CD4-positive, CD25-positive, alpha-beta regulatory T cell (primary cell): ENCODE measurements at regions not wholly inside any gene's neighbourhood (a gene's known extent, or its start where the extent isn't known, plus 50 kb on each side); places are given as distances from the start of the nearest gene placed in this dataset.

Experiments used
- ATAC-seq, 2 donors: fragments of 150-1000 bp; cut with Tn5 transposase; one replicate each; pipeline ENCODE4 v1.10.0; 2021; ENCODE audit warnings: low read depth in 2 of 2, moderate number of reproducible peaks in 2 of 2, moderate library complexity in 1 of 2
- DNase-seq, 3 donors: peaks; one replicate each; pipeline versions ENCODE4 v3.0.0 to v3.0.0-alpha.2; 2012 to 2022; ENCODE audit warnings: mixed read lengths in 1 of 3
- H3K27ac ChIP-seq: one replicate; pipeline ENCODE4 v1.7.0; 2013; ENCODE audit warnings: mild to moderate bottlenecking, low read length; ENCODE audit not compliant: insufficient read depth, poor library complexity, severe bottlenecking
- H3K27me3 ChIP-seq: one replicate; pipeline ENCODE4 v1.7.0; 2013; ENCODE audit warnings: low read length; ENCODE audit not compliant: control insufficient read depth, insufficient read depth
- H3K36me3 ChIP-seq: one replicate; pipeline ENCODE4 v1.7.0; 2013; ENCODE audit warnings: mild to moderate bottlenecking, low read length, moderate library complexity; ENCODE audit not compliant: control insufficient read depth, insufficient read depth
- H3K4me1 ChIP-seq: 2 replicates; pipeline ENCODE4 v1.7.0; 2013; ENCODE audit warnings: mild to moderate bottlenecking, low read length; ENCODE audit not compliant: insufficient read depth, control insufficient read depth, poor library complexity, severe bottlenecking
- H3K4me3 ChIP-seq: one replicate; pipeline ENCODE4 v1.7.0; 2013; ENCODE audit warnings: low read depth, mild to moderate bottlenecking, low read length, moderate library complexity
- H3K9me3 ChIP-seq, 2 experiments: 1 replicate in 1 of 2; 2 replicates in 1 of 2; pipeline ENCODE4 v1.7.0; 2013; ENCODE audit warnings: low read length in 2 of 2, mild to moderate bottlenecking in 1 of 2, moderate library complexity in 1 of 2; ENCODE audit not compliant: control insufficient read depth in 2 of 2
- H3K27ac Mint-ChIP-seq, 3 donors: one replicate each; pipeline ENCODE4 v1.8.0; 2020 to 2022; ENCODE audit warnings: mild to moderate bottlenecking in 3 of 3, mixed read lengths in 3 of 3, moderate library complexity in 2 of 3
- H3K27me3 Mint-ChIP-seq: one replicate; pipeline ENCODE4 v1.8.0; 2022; ENCODE audit warnings: mild to moderate bottlenecking, mixed read lengths
- H3K36me3 Mint-ChIP-seq: one replicate; pipeline ENCODE4 v1.8.0; 2020; ENCODE audit warnings: mixed read lengths
- H3K4me1 Mint-ChIP-seq, 4 donors: one replicate each; pipeline ENCODE4 v1.8.0; 2020 to 2022; ENCODE audit warnings: mixed read lengths in 4 of 4, mild to moderate bottlenecking in 1 of 4
- H3K4me3 Mint-ChIP-seq, 4 donors: one replicate each; pipeline ENCODE4 v1.8.0; 2020 to 2022; ENCODE audit warnings: mild to moderate bottlenecking in 4 of 4, mixed read lengths in 4 of 4, moderate library complexity in 3 of 4
- H3K9me3 Mint-ChIP-seq, 7 donors: one replicate each; pipeline ENCODE4 v1.8.0; 2020 to 2022; ENCODE audit warnings: mixed read lengths in 7 of 7, mild to moderate bottlenecking in 3 of 7, moderate library complexity in 2 of 7

DNA sequence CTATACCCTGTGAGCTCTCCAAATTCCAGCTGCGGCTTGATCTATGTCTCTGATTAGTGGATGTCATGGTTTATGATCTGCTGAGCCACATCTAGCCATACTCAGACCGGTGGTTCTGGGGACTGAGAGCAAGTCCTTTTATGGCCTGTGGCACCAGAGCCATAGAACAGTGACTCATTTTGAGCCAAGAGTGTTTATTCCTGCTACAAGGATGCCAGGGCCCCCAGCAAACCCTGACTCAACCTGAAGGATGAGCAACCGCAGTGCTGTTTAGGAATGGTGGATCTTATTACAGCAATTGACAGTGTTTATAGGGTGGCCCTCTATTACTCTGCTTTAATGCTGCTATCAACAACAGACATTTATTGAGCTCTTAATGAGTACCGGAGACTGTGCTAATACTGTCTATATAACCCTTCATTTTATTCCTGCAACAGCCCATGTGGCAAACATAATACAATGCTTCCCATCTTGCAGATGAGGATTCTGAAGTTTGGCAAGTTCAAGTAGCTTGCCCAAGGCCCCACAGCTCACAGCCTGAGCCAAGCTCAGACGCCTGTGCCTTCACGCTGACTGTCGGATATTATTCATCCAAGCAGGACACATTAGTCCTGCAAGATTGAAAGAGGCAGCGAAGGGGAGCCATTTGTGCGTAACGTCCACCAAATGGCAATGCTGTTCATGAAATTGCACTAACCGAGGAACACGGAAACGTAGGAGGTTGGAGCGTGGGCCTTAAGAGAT, 273.6 kb upstream of the PWP1 start:
- DNase-seq: no peak
- no peak overlapping the region for H3K4me3 ChIP-seq
- no peaks in the 10 kb centered on the region for H3K27me3 ChIP-seq
- Mint-ChIP-seq H3K9me3 (peaks cover 0 to 1% (median 0%) of the 10 kb centered on the region in 7 donors), H3K36me3 (peaks cover 11% of the 10 kb centered on the region), H3K4me1 (peaks cover 0 to 7% (median 0%) of the 10 kb centered on the region in 4 donors), H3K27ac (no peak overlapping the region), H3K27me3 (no peaks in the 10 kb centered on the region), H3K4me3 (no peak overlapping the region)
- H3K9me3 ChIP-seq: no peaks in the 10 kb centered on the region
- no peaks in the 10 kb centered on the region for H3K36me3 ChIP-seq
- no peaks in the 10 kb centered on the region for H3K4me1 ChIP-seq
- no peak overlapping the region for H3K27ac ChIP-seq
- ATAC-seq: no peak

DNA sequence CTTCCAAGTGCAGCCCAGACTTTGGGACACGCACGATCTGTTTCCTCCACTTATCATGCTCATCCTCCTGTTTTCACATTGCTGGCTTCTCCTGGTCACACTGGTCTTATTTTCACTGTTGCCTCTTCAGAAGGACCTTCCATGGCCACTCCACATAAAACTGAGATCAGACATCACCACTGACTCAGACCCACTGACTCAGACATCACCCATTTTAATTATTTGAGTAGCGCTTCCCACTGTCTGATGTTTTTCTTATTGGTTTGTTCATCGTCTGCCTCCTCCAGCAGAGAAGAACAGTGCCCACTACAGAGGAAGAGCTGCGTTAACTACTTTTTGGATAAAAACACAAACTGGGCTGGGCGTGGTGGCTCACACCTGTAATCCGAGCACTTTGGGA, 270.5 kb upstream of the PWP1 start:
- H3K27ac Mint-ChIP-seq: no peak overlapping the region
- peaks cover 0 to 2% (median 0%) of the 10 kb centered on the region in 7 donors for H3K9me3 Mint-ChIP-seq
- H3K27me3 Mint-ChIP-seq: no peaks in the 10 kb centered on the region
- no peak overlapping the region for H3K4me3 Mint-ChIP-seq
- no peak for DNase-seq
- H3K4me1 ChIP-seq: no peaks in the 10 kb centered on the region
- no peaks in the 10 kb centered on the region for H3K36me3 ChIP-seq
- H3K27me3 ChIP-seq: no peaks in the 10 kb centered on the region
- H3K4me3 ChIP-seq: no peak overlapping the region
- peaks cover 0 to 16% (median 2%) of the 10 kb centered on the region in 4 donors for H3K4me1 Mint-ChIP-seq
- no peaks in the 10 kb centered on the region for H3K9me3 ChIP-seq
- peaks cover 14% of the 10 kb centered on the region for H3K36me3 Mint-ChIP-seq
- H3K27ac ChIP-seq: no peak overlapping the region
- no peak for ATAC-seq

DNA sequence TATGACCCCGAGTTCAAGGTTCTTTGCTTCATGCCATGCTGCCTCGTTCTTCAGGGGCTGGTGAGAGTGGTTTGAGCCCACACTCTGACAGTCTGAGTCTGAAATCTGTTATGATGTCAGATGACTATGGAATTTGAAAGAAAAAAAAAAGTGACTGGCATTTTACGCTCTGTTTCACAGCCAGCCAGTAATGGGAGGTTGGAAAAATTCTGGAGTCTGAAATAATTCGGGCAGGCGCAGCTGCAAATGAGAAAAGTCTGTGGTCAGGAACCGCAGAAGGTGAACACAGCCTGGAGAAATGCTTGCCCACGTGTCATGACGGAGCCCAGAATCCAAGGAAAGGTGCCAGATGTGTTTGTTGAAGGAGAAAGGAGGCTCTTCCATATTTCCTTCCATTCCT, 269.8 kb upstream of the PWP1 start:
- peaks cover 14% of the 10 kb centered on the region for H3K36me3 Mint-ChIP-seq
- Histone ChIP-seq H3K4me3 (no peak overlapping the region), H3K9me3 (no peaks in the 10 kb centered on the region), H3K36me3 (no peaks in the 10 kb centered on the region), H3K27ac (no peak overlapping the region), H3K4me1 (no peaks in the 10 kb centered on the region), H3K27me3 (no peaks in the 10 kb centered on the region)
- H3K4me3 Mint-ChIP-seq: no peak overlapping the region
- H3K27ac Mint-ChIP-seq: no peak overlapping the region
- H3K27me3 Mint-ChIP-seq: no peaks in the 10 kb centered on the region
- peaks cover 0 to 17% (median 2%) of the 10 kb centered on the region in 4 donors for H3K4me1 Mint-ChIP-seq
- ATAC-seq (no peak), DNase-seq (no peak)
- peaks cover 0 to 2% (median 0%) of the 10 kb centered on the region in 7 donors for H3K9me3 Mint-ChIP-seq

DNA sequence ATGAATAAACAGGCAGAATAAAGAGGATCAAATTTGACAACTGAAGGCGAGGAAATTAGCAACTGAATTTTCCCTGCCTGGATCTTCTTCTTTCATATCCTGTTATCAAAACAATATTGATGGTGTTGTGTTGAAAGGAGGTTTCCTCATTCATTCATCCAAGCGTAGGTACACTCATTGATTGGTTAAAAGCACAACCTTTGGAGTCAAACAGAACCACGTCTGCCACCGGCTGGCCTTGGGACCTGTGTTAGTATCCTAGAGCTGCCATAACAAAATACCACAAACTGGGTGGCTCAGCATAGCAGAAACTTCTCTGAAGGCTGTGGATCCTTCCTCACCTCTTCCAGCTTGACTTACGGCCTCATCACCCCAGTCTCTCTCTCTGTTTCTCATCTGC, 268.6 kb upstream of the PWP1 start:
- Histone ChIP-seq H3K9me3 (no peaks in the 10 kb centered on the region), H3K27ac (no peak overlapping the region), H3K4me1 (no peaks in the 10 kb centered on the region), H3K4me3 (no peak overlapping the region), H3K27me3 (no peaks in the 10 kb centered on the region), H3K36me3 (no peaks in the 10 kb centered on the region)
- Mint-ChIP-seq H3K4me1 (peaks cover 0 to 21% (median 2%) of the 10 kb centered on the region in 4 donors), H3K9me3 (peaks cover 0 to 2% (median 0%) of the 10 kb centered on the region in 7 donors), H3K27me3 (no peaks in the 10 kb centered on the region), H3K36me3 (peaks cover 14% of the 10 kb centered on the region), H3K4me3 (no peak overlapping the region), H3K27ac (no peak overlapping the region)
- no peak for DNase-seq
- ATAC-seq: no peak

- H3K9me3 ChIP-seq: no peaks in the 10 kb centered on the region
- DNase-seq: no peak
- no peak overlapping the region for H3K4me3 ChIP-seq
- Mint-ChIP-seq H3K4me3 (no peak overlapping the region), H3K27ac (no peak overlapping the region), H3K27me3 (no peaks in the 10 kb centered on the region), H3K9me3 (peaks cover 0 to 2% (median 0%) of the 10 kb centered on the region in 7 donors), H3K4me1 (peaks cover 0 to 23% (median 4%) of the 10 kb centered on the region in 4 donors), H3K36me3 (peaks cover 14% of the 10 kb centered on the region)
- H3K27me3 ChIP-seq: no peaks in the 10 kb centered on the region
- no peaks in the 10 kb centered on the region for H3K4me1 ChIP-seq
- no peak overlapping the region for H3K27ac ChIP-seq
- no peak for ATAC-seq
- no peaks in the 10 kb centered on the region for H3K36me3 ChIP-seq
Measured at GRCh38 chr12:107418981-107419380, 266.6 kb upstream of the PWP1 start.

DNA sequence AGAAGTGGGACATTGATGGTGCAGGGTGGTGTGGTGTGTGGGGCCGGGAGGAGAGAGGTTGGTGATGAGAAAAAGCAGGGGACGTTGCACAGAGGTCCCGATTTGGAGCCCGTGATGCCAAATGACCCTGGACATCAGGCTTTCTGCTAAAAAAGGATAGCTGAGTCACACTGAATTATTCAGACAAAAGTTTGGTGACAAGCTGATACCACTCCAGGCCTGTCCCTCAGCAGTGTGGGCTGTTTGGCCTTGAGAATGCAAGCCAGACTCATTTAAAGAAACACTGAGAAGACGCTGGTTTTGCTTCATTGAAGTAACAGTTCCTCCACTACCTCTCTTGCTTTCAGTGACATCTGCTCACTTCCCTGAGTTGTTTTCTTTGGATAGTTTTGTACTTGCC, 262.1 kb upstream of the PWP1 start:
- H3K27me3 Mint-ChIP-seq: no peaks in the 10 kb centered on the region
- peaks cover 0 to 27% (median 5%) of the 10 kb centered on the region in 4 donors for H3K4me1 Mint-ChIP-seq
- H3K4me3 Mint-ChIP-seq: no peak overlapping the region
- Histone ChIP-seq H3K27ac (no peak overlapping the region), H3K27me3 (no peaks in the 10 kb centered on the region), H3K4me1 (no peaks in the 10 kb centered on the region), H3K36me3 (no peaks in the 10 kb centered on the region), H3K9me3 (no peaks in the 10 kb centered on the region), H3K4me3 (no peak overlapping the region)
- no peak overlapping the region for H3K27ac Mint-ChIP-seq
- H3K36me3 Mint-ChIP-seq: peaks cover 15% of the 10 kb centered on the region
- DNase-seq: no peak
- no peak for ATAC-seq
- H3K9me3 Mint-ChIP-seq: peaks cover 0 to 2% (median 0%) of the 10 kb centered on the region in 7 donors

GRCh38 chr12:107429006-107429705, 256.4 kb upstream of the PWP1 start:
- Histone ChIP-seq H3K4me3 (no peak overlapping the region), H3K36me3 (no peaks in the 10 kb centered on the region), H3K4me1 (no peaks in the 10 kb centered on the region), H3K27ac (no peak overlapping the region), H3K9me3 (no peaks in the 10 kb centered on the region), H3K27me3 (no peaks in the 10 kb centered on the region)
- Mint-ChIP-seq H3K9me3 (no peaks in the 10 kb centered on the region), H3K36me3 (peaks cover 9% of the 10 kb centered on the region), H3K4me1 (peaks cover 0 to 44% (median 10%) of the 10 kb centered on the region in 4 donors), H3K27me3 (no peaks in the 10 kb centered on the region), H3K27ac (peak overlapping the region in 2 of 3 donors; percentile 51 to 53), H3K4me3 (no peak overlapping the region)
- DNase-seq (no peak), ATAC-seq (no peak)
